Endothelial cell of umbilical vein (primary cell): ENCODE measurements at regions not wholly inside any gene's neighbourhood (a gene's known extent, or its start where the extent isn't known, plus 50 kb on each side); places are given as distances from the start of the nearest gene placed in this dataset.
"Not testable (repeated sequence)": the region's sequence is repeated elsewhere in the genome, so short reads cannot be mapped to it uniquely, and the experiment has no call there.

Experiments
- BruUV-seq: library from RNA; stranded (reverse); fragments of 400-500 nt; replicated peaks from 2 replicates; lab custom pipeline; 2021; lab: Mats Ljungman, UMichigan
- CTCF ChIA-PET: fragments of 300-600, 350-600 bp; sonication (Branson Sonifier 250); formaldehyde crosslinking; loops from one replicate; lab custom pipeline; 2021; ENCODE audit warnings: antibody characterized with exemption, inconsistent platforms; lab: Charles Lee
- POLR2A ChIA-PET: fragments of 300-600, 350-600 bp; sonication (Branson Sonifier 250); formaldehyde crosslinking; loops from one replicate; lab custom pipeline; 2021; ENCODE audit warnings: antibody characterized with exemption, inconsistent platforms; lab: Charles Lee
- DNase-seq: peaks from one replicate; pipeline ENCODE4 v3.0.0-alpha.2; 2011; ENCODE audit warnings: low read depth, low spot score
- FAIRE-seq: peaks from 2 replicates; lab custom pipeline; 2011; peaks lifted over from hg19 to GRCh38; lab: Jason Lieb, UNC
- H2AFZ ChIP-seq: 2 replicates; pipeline ENCODE4 v1.6.0; 2012; ENCODE audit warnings: low read depth, low read length, control low read depth, inconsistent platforms
- H3K27ac ChIP-seq: 2 replicates; pipeline ENCODE4 v1.5.1; 2011; ENCODE audit warnings: low read depth, mild to moderate bottlenecking, control low read depth, low read length, moderate library complexity; ENCODE audit not compliant: insufficient read depth
- H3K27me3 ChIP-seq, 2 experiments: 2 replicates each; pipeline versions ENCODE4 v1.6.0 to v1.6.1; 2011; ENCODE audit warnings: low read length in 2 of 2, mixed read lengths in 1 of 2; ENCODE audit not compliant: control insufficient read depth in 2 of 2, insufficient read depth in 2 of 2
- H3K36me3 ChIP-seq, 2 experiments: 2 replicates in 1 of 2; 3 replicates in 1 of 2; pipeline ENCODE4 v1.5.1; 2011; ENCODE audit warnings: low read length in 2 of 2, mild to moderate bottlenecking in 1 of 2, moderate library complexity in 1 of 2; ENCODE audit not compliant: control insufficient read depth in 2 of 2, insufficient read depth in 2 of 2; ENCODE audit errors: extremely low read depth in 1 of 2
- H3K4me1 ChIP-seq: 3 replicates; pipeline ENCODE4 v1.5.1; 2011; ENCODE audit warnings: mild to moderate bottlenecking, low read length; ENCODE audit not compliant: control insufficient read depth, insufficient read depth; ENCODE audit errors: extremely low read depth
- H3K4me2 ChIP-seq: 2 replicates; pipeline ENCODE4 v1.6.1; 2011; ENCODE audit warnings: low read length, control low read depth, mixed read lengths; ENCODE audit not compliant: insufficient read depth
- H3K4me3 ChIP-seq, 3 experiments: fragments of 200-600 bp in 1 of 3; sonication (generic), shearing (Covaris generic) in 1 of 3; replicated peaks in 1 of 3; 2 replicates each; pipeline ENCODE4 v1.5.1; 2011 to 2016; ENCODE audit warnings: control low read depth in 3 of 3, low read length in 3 of 3, mild to moderate bottlenecking in 2 of 3, inconsistent platforms in 1 of 3, low read depth in 1 of 3, moderate library complexity in 1 of 3; ENCODE audit not compliant: insufficient read depth in 1 of 3
- H3K79me2 ChIP-seq: 2 replicates; pipeline ENCODE4 v1.6.0; 2012; ENCODE audit warnings: low read length, inconsistent platforms; ENCODE audit not compliant: control insufficient read depth, insufficient read depth
- H3K9ac ChIP-seq: replicated peaks from 2 replicates; pipeline ENCODE3; 2011; ENCODE audit warnings: low read length, control low read depth; ENCODE audit not compliant: insufficient read depth; ENCODE audit errors: extremely low read depth
- H3K9me1 ChIP-seq: replicated peaks from 3 replicates; pipeline ENCODE4 v1.6.0; 2011; ENCODE audit warnings: mild to moderate bottlenecking, low read length; ENCODE audit not compliant: control insufficient read depth, insufficient read depth; ENCODE audit errors: extremely low read depth
- H3K9me3 ChIP-seq: replicated peaks from 2 replicates; pipeline ENCODE4 v1.5.1; 2012; ENCODE audit warnings: low read length, inconsistent platforms; ENCODE audit not compliant: control insufficient read depth, insufficient read depth
- H4K20me1 ChIP-seq: replicated peaks from 2 replicates; pipeline ENCODE3; 2011; ENCODE audit warnings: mild to moderate bottlenecking, low read length; ENCODE audit not compliant: control insufficient read depth, insufficient read depth; ENCODE audit errors: extremely low read depth
- dilution Hi-C: fragments of 300-500 bp; cut with MboI; formaldehyde crosslinking; loops from one replicate; pipeline ENCODE4 v1.15.0; 2019; ENCODE audit warnings: low sequenced_read_pairs; ENCODE audit not compliant: extremely low pct_ligation_motif_present
- intact Hi-C: fragments of 100-400 bp; cut with micrococcal nuclease; formaldehyde crosslinking; loops from one replicate; pipeline ENCODE4 v1.10.0; 2022

- DNase-seq, H4K20me1 ChIP-seq, BruUV-seq, dilution Hi-C loops, intact Hi-C loops, H3K79me2 ChIP-seq, POLR2A ChIA-PET, H3K36me3 ChIP-seq, H2AFZ ChIP-seq, H3K4me1 ChIP-seq, H3K4me2 ChIP-seq, H3K27ac ChIP-seq, FAIRE-seq, H3K9me3 ChIP-seq, H3K27me3 ChIP-seq, H3K9me1 ChIP-seq, CTCF ChIA-PET, H3K4me3 ChIP-seq, H3K9ac ChIP-seq: not testable (repeated sequence)
Measured at GRCh38 chr9:63787454-63787853, 1497.6 kb downstream of the FOXD4L5 start.

GRCh38 chr9:63785059-63785458, 1500.0 kb downstream of the FOXD4L5 start:
- H3K9ac ChIP-seq, H3K27me3 ChIP-seq, FAIRE-seq, H3K9me3 ChIP-seq, dilution Hi-C loops, H3K36me3 ChIP-seq, H3K4me2 ChIP-seq, H4K20me1 ChIP-seq, H2AFZ ChIP-seq, H3K9me1 ChIP-seq, H3K27ac ChIP-seq, POLR2A ChIA-PET, H3K4me3 ChIP-seq, intact Hi-C loops, H3K79me2 ChIP-seq, CTCF ChIA-PET, H3K4me1 ChIP-seq, DNase-seq, BruUV-seq: not testable (repeated sequence)

GRCh38 chr9:63784421-63784820, 1500.6 kb downstream of the FOXD4L5 start:
- FAIRE-seq, H3K4me1 ChIP-seq, H3K27ac ChIP-seq, H3K36me3 ChIP-seq, H2AFZ ChIP-seq, H3K4me2 ChIP-seq, intact Hi-C loops, H3K79me2 ChIP-seq, H4K20me1 ChIP-seq, H3K27me3 ChIP-seq, BruUV-seq, dilution Hi-C loops, DNase-seq, H3K9me3 ChIP-seq, H3K9me1 ChIP-seq, H3K4me3 ChIP-seq, H3K9ac ChIP-seq, CTCF ChIA-PET, POLR2A ChIA-PET: not testable (repeated sequence)

GRCh38 chr9:63781817-63782439, 1503.1 kb downstream of the FOXD4L5 start:
- dilution Hi-C loops, CTCF ChIA-PET, DNase-seq, H3K79me2 ChIP-seq, H3K9me3 ChIP-seq, H3K27ac ChIP-seq, intact Hi-C loops, H3K9ac ChIP-seq, H3K27me3 ChIP-seq, FAIRE-seq, H3K4me1 ChIP-seq, H2AFZ ChIP-seq, H3K4me3 ChIP-seq, POLR2A ChIA-PET, H3K4me2 ChIP-seq, H3K36me3 ChIP-seq, BruUV-seq, H3K9me1 ChIP-seq, H4K20me1 ChIP-seq: not testable (repeated sequence)
